ENCODE measurements at regions not wholly inside any gene's neighbourhood (a gene's known extent, or its start where the extent isn't known, plus 50 kb on each side); places are given as distances from the start of the nearest gene placed in this dataset.

DNA sequence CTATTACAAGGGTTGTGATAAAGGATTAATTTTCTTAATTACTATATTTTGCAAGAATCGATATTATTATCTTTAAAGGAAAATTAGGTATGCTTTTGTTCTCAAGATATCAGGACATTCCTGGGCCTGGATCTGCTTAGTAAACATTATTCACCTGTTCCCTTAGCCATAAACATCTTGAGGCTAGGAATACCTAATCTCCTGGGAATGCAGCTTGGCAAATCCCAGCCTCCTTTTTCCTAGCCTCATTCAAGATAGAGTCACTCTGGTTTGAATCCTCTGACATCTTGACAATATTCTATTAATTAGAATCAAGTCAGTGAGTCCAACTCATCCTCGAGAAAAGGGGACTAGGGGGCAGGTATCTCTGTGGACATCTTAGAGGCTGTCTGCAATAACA, 327.1 kb downstream of the STIM2 start:
- no peak for DNase-seq

DNA sequence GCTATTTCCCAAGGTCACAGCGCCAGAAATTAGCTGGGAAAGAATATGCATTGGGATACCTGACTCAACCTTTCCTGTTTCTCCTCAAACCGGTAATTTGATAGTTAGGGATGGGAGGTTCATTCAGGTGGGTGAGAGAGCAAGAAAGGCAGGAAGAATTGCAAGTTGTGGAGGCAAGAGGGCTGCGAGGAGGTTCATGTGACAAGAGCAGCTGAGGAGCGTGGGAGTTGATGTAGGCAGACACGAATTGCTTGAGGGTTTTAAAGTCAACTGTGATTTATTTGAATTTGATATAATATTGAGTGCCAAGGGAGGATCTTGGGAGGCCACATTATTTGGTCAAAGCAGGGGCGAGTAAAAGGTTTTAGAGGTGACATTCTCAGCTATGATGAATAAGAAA, 329.0 kb downstream of the STIM2 start:
- DNase-seq: no peak

DNA sequence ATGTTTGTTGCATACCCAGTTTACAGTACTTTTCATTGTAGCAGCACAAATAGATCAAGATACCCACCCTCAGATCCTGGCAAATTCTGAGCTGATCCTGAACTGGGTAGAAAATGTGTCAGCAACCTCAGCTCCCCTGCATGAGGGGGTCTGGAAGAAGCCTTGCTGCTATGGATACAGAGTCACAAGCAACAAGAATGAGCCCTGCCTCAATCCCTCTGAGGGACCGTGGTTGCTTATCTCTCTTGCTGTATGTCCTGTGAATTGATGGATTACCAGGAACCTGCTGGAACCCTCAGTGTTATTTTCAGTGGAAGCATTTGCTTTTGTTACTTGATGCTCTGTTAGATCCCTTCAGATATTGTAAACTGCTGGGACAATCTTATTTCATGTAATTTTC, 331.0 kb downstream of the STIM2 start:
- DNase-seq: no peak

DNA sequence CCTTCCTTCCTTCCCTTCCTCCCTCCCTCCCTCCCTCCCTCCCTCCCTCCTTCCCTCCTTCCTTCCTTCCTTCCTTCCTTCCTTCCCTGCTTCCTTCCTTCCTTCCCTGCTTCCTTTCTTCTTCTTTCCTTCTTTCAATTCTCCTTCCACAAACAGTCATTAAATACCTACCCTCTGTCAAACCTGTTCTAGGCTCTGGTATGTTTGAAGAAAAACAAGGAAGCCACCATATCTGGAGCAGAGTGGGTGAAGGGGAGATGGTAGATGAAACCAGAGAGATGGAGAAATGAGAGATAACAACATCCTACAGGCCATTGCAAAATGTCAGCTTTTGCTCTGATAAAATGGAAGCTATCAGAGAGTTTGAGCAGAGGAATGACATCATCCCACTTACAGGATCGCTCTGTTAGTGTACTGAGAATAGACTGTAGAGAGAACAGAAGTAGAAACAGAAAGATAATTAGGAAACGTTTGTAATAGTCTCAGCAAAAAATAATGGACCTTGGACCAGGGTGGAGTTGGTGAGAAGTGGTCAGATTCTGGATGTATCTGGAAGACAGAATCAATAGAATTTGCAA, 334.0 kb downstream of the STIM2 start:
- no peak for DNase-seq

DNA sequence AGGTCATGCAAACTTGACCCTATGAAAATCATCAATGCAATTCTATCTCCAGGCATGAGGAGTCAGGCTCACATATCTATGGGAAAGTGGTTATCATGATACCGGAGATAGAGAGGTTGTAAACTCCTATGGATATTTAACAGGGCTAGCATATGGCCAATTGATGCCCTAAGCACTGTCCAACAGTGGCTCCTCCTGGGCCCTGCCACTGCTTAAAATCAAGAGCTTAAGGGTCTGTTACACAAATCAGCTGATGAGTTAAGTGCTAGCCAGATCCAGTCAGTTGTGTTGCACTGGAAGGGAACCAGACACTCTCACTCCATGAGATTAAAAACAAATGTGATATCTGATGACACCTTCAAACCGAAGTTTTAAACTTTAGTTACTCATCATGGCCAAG, 337.6 kb downstream of the STIM2 start:
- DNase-seq: no peak

DNA sequence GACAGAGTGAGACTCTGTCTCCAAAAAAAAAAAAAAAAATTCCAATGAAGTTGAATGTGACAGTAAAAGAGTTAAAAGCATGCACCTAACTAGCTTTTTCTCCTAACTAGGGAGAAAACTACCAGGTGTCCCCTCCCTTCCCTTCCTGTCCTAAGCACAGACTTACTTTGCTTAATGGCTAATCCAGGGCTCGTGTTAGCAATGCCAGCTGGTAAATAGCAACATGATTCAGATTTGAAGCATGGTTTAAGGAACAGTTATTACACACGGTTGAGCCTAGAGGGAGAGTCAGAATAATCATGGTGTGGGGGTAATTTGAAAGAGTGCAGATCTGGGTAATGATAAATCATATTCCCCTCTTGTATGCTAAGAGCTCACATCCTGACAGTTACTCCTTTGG, 338.3 kb downstream of the STIM2 start:
- no peak for DNase-seq

DNA sequence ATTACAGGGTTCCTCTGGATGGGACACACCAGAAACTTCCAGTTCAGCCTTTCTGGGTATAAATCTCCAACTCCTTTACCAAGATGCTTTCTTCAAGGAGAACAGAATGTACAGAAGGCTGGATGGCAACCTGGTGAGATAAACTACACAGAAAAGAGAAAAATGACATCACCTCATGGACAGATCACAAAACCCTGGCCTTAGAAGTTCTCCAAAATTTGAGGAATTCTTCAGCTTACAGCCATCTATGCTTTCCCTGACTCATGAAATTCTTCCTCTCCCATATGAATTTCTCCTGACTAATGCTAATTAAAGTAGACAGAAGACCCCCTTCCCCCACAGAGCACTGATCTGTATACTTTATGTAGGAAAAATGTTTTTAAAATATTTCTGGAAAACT, 345.4 kb downstream of the STIM2 start:
- DNase-seq: no peak

DNA sequence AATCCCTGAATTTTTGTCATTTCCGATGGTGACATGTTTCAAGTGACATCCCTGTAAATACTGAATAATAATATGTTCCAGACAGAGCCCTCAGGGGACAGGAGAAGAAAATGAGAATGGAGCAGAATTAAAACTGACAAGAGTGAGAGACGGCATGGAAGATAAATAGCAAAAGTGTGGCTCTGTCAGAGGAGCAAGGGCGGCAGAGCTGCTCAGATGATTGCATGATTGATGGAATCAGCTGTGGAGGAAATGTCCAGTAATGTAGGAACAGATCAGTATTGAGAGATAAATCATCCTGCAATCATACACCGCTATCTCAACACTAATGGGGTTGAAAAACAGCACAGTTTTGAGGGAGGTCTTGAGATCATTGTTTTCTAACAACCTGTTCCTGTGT, 350.3 kb downstream of the STIM2 start:
- no peak for DNase-seq

DNA sequence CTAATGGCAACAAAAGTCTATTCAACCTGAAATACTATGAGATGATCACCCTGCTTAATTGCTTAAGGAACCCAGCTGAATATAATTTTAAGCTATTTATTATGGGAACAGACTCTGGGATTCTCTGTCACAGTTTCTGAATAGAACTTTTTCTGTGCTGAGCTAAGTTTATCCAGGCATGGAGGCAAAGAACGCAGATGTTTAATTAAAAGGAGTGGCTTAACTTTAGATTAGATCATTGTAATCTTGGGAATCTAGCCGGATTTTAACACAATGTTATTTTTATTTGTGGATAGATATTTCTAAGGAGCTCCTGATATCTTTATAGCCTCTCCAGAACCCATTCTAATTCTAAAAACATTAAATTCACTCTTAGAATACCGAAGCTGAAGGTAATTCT, 353.4 kb downstream of the STIM2 start:
- no peak for DNase-seq

DNA sequence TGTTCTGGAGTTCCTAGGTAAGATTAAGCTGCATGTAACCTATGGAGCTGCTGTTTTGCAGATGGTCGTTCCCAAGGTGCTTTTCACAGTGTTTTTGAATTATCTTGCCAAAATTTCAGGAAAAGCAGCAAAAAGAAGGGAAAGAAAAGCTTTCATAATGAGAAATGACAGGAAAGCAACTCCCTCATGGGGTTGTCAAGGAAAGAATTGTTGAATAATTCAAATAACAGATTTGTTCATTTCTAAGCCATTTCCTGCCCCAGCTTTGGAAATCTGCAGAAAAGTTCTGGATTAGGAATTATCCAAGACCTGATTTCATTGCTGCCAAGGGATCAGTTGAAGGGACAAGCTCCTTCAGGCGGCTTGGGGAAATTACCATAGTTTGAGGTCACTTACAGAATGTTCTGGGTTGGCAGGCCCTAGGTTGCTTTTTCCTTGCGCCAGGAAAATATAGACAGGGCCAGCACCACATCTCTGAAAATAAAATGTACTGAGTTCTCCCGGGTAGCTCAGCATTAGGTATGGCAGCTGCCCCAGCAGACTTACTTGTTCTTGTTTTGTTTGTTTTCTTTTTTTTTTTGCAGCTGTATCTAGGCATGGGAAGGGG, 354.7 kb downstream of the STIM2 start:
- DNase-seq: no peak

DNA sequence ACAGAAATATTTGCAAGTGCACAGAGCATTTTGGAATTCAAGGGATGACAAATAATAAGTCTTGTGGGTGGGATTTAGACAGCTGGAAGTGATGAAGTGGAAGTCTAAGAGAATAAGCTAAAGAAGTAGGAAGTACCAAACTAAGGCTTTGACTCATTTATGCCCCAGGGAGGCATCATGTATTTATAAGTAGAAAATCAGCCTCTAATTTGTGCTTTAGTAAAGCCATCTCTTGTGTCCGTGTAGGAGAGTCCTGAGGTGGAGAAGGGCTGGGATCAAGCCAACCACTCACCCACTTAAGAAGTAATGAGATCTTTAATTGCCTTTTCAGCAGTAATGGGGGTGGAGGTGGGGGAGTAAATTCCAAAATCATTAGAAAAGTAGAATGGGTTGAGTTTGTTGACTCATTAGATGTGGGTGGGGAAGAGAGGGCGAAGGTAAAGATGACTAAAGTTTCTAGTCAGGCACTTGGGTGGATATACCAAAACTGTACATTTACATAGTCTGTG, 356.7 kb downstream of the STIM2 start:
- no peak for DNase-seq

DNA sequence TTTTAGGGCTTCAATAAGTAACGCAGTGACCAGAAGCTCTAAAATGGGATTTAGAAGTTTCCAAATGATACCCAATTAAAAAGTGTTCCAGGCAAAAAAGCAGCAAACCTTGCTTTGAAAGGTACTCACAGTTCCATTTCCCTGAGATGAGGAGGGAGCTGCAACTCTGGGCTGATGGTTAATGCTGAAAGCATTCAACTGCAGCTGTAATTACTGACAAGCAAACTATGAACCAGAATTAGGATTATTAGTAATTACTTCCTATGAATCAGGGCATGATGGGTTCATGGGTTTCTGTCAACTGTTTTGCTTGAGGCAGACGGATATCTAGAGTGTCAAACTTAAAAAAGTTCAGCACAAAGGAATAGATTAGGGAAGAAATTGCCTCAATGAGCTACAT, 357.4 kb downstream of the STIM2 start:
- DNase-seq: no peak

DNA sequence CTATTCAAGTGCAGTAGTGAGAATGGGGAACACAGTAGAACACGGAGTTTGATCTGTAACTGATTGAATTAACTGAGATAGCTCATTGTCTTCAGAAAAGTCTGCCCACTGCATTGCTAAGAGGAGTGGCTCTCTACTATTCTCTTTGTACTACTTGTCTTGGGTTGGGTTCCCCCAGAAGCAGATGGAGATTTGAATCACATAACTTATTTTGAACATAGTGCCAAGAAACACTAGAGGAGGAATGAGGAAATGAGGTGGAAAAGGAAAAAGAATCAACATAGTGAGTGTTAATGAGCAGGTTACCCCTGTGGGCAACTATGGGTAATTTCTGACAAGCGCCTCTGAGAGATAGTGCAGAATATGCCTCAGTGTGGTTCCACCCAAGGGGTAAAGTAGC, 362.7 kb downstream of the STIM2 start:
- DNase-seq: no peak

DNA sequence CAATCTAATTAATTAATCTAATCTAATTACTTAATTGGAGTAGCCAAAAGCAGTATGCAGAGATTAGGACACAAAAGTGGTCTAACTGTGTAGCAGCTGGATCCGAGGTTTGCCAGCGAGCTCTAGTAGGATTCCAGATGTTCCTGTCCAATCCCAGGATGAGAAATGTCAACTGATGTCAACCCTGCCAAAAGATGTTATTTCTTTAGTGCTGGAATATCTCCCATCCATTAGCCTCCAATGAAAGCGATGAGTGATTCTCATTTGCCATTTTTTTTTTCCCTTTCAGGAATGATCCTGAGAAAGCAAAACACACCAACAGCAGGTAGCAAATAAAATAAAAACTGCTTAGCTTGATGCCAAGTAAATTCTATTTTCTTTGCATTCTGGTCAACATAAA, 372.9 kb downstream of the STIM2 start:
- no peak for DNase-seq

DNA sequence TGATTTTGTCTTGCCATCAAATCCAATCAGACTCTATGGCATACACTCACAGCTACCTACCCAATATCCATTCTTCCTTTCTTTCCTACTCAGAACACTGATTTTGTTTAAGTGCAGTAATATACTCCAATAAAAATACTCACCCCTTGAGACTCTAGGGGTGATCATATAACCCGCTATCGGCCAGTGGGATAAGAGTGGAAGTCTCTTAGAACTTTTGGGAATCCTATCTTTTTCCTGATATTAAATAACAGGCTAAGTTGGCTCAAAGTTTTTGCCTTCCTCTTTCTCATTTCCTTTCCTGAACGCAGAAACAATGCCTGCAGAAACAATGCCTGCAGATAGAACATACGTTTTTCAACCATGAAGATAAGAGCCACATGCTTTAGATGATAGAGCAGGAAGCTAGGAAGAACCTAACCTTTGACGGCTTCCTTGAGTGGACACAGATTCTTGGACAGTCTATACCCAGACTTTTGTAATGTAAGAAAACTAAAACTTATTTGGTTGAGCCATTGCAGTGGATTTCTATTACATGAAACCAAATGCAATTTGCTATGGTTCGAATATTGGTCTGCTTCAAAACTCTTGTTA, 373.8 kb downstream of the STIM2 start:
- DNase-seq: no peak

DNA sequence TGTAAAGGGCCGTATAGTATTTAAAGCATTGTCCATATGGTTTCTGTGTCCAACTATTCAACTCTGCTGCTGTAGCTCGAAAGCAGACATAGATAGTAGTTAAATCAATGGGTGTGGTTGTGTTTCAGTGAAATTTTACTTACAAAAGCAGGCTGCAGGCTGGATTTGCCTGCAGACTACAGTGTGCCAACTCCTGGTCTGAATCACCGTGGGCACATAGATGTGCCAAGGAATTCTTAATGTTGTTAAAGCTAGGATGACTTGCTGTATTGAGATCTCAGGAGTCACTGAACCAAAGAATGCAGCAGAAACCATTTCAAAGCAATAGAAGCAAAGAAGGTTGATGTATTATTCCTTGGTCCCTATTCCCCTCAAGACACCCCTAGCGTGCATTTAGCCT, 379.0 kb downstream of the STIM2 start:
- no peak for DNase-seq

DNA sequence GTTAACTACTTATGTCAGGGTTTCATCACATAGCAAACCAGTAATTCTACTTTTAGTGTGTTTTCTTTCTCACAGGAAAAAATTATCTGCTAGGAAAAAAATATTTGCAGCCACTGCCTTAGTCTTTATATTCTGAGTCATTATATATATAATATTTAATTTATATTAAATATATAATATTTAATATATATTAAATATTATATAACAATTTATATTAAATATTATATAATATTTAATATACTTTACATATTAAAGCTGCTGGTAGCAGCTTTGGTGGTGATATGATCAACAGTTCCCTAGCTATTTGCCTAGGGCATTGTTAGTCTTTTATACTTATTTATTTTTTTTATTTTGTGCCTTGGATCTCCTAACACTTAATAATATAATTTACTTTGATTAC, 381.6 kb downstream of the STIM2 start:
- DNase-seq: no peak

DNA sequence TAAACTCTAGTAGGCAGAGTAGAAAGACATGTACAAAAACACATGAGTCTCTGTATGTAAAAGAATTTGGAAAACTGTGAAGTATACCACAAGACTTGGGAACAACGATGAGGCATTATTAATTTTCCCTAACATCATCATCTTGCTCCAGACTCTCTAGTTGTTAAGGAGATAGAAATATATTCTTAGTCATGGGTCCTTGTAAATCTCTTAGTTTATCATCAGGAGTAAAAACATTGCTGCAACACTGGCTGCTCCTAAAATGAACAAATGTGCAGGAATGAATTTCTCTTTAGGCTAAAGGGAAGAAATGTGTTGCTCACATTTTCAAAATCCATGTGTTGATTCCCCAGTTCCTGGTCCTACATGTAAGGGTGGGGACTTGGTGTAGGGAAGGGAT, 384.6 kb downstream of the STIM2 start:
- no peak for DNase-seq

DNA sequence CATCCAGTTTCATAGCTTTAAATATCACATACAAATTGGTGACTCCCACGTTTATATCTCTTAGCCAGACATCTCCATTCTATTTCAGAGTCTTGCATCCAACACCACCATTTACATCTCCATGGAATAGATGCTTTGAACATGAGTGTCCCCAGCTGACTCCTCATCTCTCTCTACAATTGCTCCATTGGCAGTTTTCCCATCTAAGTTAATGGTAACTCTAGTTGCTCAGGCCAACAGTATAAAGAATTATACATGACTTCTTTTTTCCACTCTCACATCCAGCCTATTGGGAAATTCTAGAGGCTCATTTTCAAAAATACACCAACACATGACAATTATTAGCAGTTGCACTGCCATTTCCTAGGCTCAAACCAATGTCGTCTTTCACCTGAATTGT, 388.2 kb downstream of the STIM2 start:
- DNase-seq: no peak

DNA sequence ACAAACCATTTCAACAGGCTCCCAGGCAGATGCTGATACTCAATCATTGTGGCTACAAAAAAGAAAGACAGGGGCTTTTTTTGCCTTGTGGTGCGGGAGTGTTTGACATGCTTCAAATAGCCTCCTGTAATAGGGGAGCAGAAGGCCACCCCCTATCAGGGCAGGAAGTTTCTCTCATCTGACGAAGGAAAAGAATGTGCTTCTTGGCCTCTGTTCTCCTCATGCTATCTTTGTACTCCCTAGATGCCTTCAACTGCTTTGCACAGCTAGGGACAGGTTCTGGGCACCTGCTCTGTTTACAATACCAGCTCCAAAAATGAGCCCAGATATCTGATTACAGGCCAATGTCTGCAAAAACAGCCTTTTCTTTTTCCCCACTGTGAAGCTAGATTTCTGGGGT, 391.1 kb downstream of the STIM2 start:
- no peak for DNase-seq

DNA sequence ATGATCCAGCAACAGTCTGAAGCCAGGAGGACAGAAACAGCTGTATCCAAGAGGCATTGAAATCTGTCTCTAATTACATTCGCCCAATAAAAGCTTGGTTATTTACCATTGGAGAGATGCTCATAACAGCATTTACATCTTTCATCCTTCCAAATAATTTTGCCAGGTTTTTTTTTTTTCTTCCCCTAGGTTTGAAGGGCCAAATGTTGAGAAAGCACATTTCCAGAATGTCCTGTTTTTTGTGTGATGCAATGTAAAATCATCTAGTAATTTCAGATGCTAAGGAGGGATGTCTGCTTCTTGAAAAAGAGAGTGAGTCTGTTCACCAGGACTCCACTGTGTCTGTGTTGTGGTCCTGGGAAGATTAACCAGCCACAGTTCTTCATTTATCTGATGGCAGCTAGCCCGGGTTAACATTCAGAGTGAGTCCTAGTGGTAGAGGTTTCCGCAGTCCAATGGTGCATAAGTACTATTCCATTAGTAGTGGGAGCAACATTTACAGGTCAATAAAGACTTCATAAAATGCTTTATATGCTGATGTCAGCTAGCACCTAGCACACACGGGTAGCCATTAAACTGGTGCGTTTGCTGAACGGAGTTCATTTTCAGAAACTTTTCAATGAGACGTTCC, 406.8 kb downstream of the STIM2 start:
- no peak for DNase-seq

DNA sequence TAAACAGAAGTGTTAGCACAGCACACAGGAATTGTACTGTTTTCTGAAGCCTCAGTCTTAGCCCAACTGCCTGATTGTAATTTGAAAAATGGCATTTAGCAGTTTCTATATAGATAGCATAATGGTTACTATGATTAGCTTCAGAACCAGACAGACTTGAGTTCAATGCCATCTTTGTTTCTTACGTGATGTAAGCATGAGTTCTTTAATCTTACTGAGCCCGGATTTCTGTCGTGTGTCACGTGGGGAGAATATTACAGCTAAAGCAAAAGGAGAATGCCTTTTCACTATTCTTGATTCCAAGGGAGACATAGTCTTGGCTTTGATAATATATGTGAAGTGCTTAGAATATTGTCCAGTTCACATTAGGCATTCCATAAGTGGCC, 407.3 kb downstream of the STIM2 start:
- no peak for DNase-seq

DNA sequence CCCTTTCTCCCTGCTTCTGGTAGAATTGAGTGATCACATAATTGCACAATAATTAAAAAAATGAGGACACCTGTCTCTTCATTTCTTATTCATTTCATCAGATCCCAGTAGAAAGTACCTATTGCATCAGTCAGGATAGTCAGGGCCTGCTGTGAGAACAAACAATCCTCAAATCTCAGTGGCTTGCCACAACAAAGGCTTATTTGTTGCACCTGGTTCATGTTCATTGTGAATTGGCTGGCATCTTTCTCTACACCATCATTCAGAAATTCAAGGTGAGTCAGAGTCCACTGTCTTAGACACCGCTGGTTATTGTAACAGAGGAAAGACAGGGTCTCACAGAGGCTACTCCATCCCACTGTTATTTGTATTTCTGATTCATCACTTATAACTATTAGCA, 409.8 kb downstream of the STIM2 start:
- DNase-seq: no peak

DNA sequence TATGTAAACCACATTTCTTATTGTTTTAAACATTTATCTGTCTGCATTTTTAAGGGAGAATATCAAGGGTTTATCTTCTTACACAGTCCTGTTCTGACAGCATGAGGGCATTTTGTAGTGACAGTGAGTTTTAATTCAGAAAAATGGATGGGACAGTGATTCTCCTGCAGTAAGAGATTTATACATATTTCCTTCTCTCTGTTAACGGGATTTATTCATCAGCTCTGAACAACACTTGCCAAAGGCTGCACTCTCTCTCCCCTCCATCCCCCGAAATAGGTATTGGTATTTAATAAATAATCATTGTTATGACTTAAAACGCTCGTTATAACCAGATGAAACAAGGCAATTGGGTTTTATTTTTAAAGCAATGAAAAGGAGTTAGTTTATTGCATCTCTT, 410.9 kb downstream of the STIM2 start:
- no peak for DNase-seq

DNA sequence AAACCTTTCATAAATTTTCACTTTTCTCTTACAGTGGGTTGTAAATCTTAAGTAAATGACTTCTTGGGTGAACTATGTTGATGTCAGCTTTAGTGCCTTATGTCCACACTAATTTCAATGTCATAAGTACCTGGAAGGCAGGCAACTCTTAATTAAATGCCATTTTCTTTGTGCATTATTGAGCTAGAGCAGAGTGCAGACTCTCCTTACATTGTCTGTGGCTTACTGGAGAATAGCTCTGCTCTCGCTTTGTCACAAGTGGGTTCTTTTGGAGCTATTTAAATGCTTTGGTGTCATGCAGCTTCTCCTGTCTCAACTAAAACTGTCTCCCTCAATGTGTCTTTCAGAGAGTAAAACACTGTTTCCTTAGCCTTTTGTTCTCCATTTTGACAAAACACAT, 411.6 kb downstream of the STIM2 start:
- no peak for DNase-seq
